WTC11 (cell line): ENCODE measurements at regions not wholly inside any gene's neighbourhood (a gene's known extent, or its start where the extent isn't known, plus 50 kb on each side); places are given as distances from the start of the nearest gene placed in this dataset.
A peak's percentile ranks its signal among the peaks of the same experiment; 100 is the strongest.

Experiments
- ATAC-seq: fragments of 200-7000 bp; cut with Tn5 transposase; 2 replicates; pipeline ENCODE4 v1.10.0; 2021; ENCODE audit warnings: mild to moderate bottlenecking, moderate library complexity
- CTCF ChIA-PET: fragments of 300-600 bp; sonication (Branson Sonifier 250); formaldehyde crosslinking; loops from one replicate; lab custom pipeline; 2021; ENCODE audit warnings: antibody characterized with exemption; lab: Charles Lee
- POLR2A ChIA-PET: fragments of 350-600 bp; sonication (Branson Sonifier 250); formaldehyde crosslinking; loops from one replicate; lab custom pipeline; 2021; ENCODE audit warnings: antibody characterized with exemption; lab: Charles Lee
- DNase-seq: peaks from one replicate; pipeline ENCODE4 v3.0.0; 2021; ENCODE audit warnings: low spot score
- H3K27ac Mint-ChIP-seq: 2 replicates; pipeline ENCODE4 v1.8.0; 2021; ENCODE audit warnings: mixed read lengths
- H3K27me3 Mint-ChIP-seq: 2 replicates; pipeline ENCODE4 v1.8.0; 2021; ENCODE audit warnings: low read depth, mild to moderate bottlenecking, moderate library complexity, mixed read lengths
- H3K36me3 Mint-ChIP-seq: 2 replicates; pipeline ENCODE4 v1.8.0; 2021; ENCODE audit warnings: mixed read lengths
- H3K4me1 Mint-ChIP-seq: 2 replicates; pipeline ENCODE4 v1.8.0; 2022; ENCODE audit warnings: mixed read lengths
- H3K4me3 Mint-ChIP-seq: 2 replicates; pipeline ENCODE4 v1.8.0; 2021; ENCODE audit warnings: mild to moderate bottlenecking, moderate library complexity, mixed read lengths
- H3K9me3 Mint-ChIP-seq: 2 replicates; pipeline ENCODE4 v1.8.0; 2021; ENCODE audit warnings: mixed read lengths
- ELF4 ChIP-seq: sonication (generic); formaldehyde crosslinking; IDR thresholded peaks from 2 replicates; pipeline ENCODE4 v1.8.1; 2022; ENCODE audit warnings: low read depth, mild to moderate bottlenecking, moderate library complexity, missing genetic modification reagents
- FOXK1 ChIP-seq: sonication (generic); formaldehyde crosslinking; IDR thresholded peaks from 2 replicates; pipeline ENCODE4 v1.8.0; 2022; ENCODE audit warnings: mild to moderate bottlenecking, moderate library complexity, missing genetic modification reagents
- NFATC4 ChIP-seq: fragments of 250-450 bp; sonication (Bioruptor Pico); IDR thresholded peaks from 2 replicates; pipeline ENCODE4 v1.9.0; 2021; ENCODE audit warnings: mild to moderate bottlenecking
- NFE2L1 ChIP-seq: sonication (generic); formaldehyde crosslinking; IDR thresholded peaks from 2 replicates; pipeline ENCODE4 v1.8.1; 2023; ENCODE audit warnings: missing genetic modification reagents
- RELA ChIP-seq: sonication (generic); formaldehyde crosslinking; IDR thresholded peaks from 2 replicates; pipeline ENCODE4 v1.8.1; 2022; ENCODE audit warnings: missing genetic modification reagents, mild to moderate bottlenecking, borderline replicate concordance
- SMAD3 ChIP-seq: sonication (generic); formaldehyde crosslinking; IDR thresholded peaks from 2 replicates; pipeline ENCODE4 v1.8.0; 2022; ENCODE audit warnings: missing genetic modification reagents, mild to moderate bottlenecking, borderline replicate concordance
- SP1 ChIP-seq: sonication (generic); formaldehyde crosslinking; conservative IDR thresholded peaks from 2 replicates; pipeline ENCODE4 v1.8.1; 2022; ENCODE audit warnings: missing genetic modification reagents
- TEAD4 ChIP-seq: sonication (generic); formaldehyde crosslinking; IDR thresholded peaks from 2 replicates; pipeline ENCODE4 v1.8.0; 2022; ENCODE audit warnings: mild to moderate bottlenecking, missing genetic modification reagents
- TP53 ChIP-seq: sonication (generic); formaldehyde crosslinking; IDR thresholded peaks from 2 replicates; pipeline ENCODE4 v1.8.1; 2023; ENCODE audit warnings: mild to moderate bottlenecking, missing genetic modification reagents
- ZNF416 ChIP-seq: fragments of 250-450 bp; sonication (Bioruptor Pico); IDR thresholded peaks from 2 replicates; pipeline ENCODE4 v1.9.0; 2021; ENCODE audit warnings: mild to moderate bottlenecking, inconsistent platforms
- TF ChIP-seq, protein P1 (sequence below): sonication (generic); formaldehyde crosslinking; IDR thresholded peaks from 2 replicates; pipeline ENCODE4 v1.8.1; 2022; ENCODE audit warnings: missing genetic modification reagents, borderline replicate concordance
- TF ChIP-seq, protein P2 (sequence below): fragments of 250-450 bp; sonication (Bioruptor Pico); IDR thresholded peaks from 2 replicates; pipeline ENCODE4 v1.8.0; 2021; ENCODE audit warnings: mild to moderate bottlenecking
- TF ChIP-seq, protein P3 (sequence below): sonication (generic); formaldehyde crosslinking; conservative IDR thresholded peaks from 2 replicates; pipeline ENCODE4 v1.8.1; 2022; ENCODE audit warnings: mild to moderate bottlenecking, missing genetic modification reagents
- TF ChIP-seq, protein P4 (sequence below): sonication (generic); formaldehyde crosslinking; IDR thresholded peaks from 2 replicates; pipeline ENCODE4 v1.8.0; 2022; ENCODE audit warnings: mild to moderate bottlenecking, missing genetic modification reagents
- TF ChIP-seq, protein P5 (sequence below): fragments of 250-450 bp; sonication (Bioruptor Pico); IDR thresholded peaks from 2 replicates; pipeline ENCODE4 v1.9.0; 2021; ENCODE audit warnings: moderate library complexity, mild to moderate bottlenecking, inconsistent platforms, borderline replicate concordance
- TF ChIP-seq, protein P6 (sequence below): sonication (generic); formaldehyde crosslinking; IDR thresholded peaks from 2 replicates; pipeline ENCODE4 v1.8.0; 2022; ENCODE audit warnings: mild to moderate bottlenecking, missing genetic modification reagents
- TF ChIP-seq, protein P7 (sequence below): sonication (generic); formaldehyde crosslinking; IDR thresholded peaks from 2 replicates; pipeline ENCODE4 v1.8.1; 2023; ENCODE audit warnings: mild to moderate bottlenecking, missing genetic modification reagents, moderate library complexity
- TF ChIP-seq, protein P8 (sequence below): sonication (generic); formaldehyde crosslinking; IDR thresholded peaks from 2 replicates; pipeline ENCODE4 v1.8.1; 2023; ENCODE audit warnings: mild to moderate bottlenecking, missing genetic modification reagents, moderate library complexity
- TF ChIP-seq, protein P9 (sequence below): fragments of 200-600 bp; IDR thresholded peaks from 2 replicates; pipeline ENCODE4 v1.8.0; 2022; ENCODE audit warnings: antibody characterized with exemption

DNA sequence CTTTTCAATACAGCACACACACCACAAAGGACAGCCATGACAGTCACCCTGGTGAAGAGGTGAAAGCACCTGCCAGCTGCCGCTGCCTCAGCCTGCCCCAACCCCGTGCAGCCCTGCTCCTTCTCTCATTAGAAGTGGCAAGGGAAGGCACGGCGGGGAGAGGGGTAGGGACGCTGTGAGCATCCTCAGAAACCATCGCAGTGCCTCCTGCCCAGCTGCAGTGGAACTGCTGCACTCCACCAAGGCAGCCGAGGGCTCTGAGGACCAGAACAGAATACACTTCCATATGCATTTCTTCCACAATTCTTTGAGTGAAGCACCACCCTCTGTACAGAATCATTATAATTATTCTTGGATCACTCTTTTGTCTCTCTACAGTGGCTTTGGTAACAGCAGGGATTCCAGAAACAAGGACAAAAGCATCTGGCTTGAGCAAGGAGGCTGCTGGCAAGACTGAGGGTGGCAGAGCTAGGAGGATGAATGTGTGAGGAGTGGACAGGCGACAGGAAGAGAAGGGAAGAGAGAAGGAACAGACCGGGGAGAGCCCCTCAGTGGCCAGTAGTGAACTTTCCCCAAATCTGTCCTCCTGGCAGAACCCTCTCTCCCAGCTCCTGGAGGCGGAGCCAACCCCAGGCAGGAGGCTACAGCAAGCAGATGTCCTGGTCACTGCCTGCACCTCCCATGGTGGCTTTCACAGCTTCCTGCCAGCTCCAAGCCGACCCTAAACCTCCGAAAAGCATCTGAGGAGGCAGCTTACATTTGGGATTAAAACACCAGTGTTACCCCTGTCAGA lies 73.2 kb downstream of the MTNR1A start:
- CTCF ChIA-PET, result interaction anchor here (2.5 kb wide), 1 partner anchor 9 kb away, joined by 14 read pairs; no protein-coding TSS in a partner anchor
- TF ChIP-seq, protein P1, sequence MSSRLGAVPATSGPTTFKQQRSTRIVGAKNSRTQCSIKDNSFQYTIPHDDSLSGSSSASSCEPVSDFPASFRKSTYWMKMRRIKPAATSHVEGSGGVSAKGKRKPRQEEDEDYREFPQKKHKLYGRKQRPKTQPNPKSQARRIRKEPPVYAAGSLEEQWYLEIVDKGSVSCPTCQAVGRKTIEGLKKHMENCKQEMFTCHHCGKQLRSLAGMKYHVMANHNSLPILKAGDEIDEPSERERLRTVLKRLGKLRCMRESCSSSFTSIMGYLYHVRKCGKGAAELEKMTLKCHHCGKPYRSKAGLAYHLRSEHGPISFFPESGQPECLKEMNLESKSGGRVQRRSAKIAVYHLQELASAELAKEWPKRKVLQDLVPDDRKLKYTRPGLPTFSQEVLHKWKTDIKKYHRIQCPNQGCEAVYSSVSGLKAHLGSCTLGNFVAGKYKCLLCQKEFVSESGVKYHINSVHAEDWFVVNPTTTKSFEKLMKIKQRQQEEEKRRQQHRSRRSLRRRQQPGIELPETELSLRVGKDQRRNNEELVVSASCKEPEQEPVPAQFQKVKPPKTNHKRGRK (CRISPR knock-in tag), result no peak
- TF ChIP-seq, protein P2, sequence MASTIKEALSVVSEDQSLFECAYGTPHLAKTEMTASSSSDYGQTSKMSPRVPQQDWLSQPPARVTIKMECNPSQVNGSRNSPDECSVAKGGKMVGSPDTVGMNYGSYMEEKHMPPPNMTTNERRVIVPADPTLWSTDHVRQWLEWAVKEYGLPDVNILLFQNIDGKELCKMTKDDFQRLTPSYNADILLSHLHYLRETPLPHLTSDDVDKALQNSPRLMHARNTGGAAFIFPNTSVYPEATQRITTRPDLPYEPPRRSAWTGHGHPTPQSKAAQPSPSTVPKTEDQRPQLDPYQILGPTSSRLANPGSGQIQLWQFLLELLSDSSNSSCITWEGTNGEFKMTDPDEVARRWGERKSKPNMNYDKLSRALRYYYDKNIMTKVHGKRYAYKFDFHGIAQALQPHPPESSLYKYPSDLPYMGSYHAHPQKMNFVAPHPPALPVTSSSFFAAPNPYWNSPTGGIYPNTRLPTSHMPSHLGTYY (CRISPR knock-in tag), result no peak
- TF ChIP-seq RELA (no peak), SMAD3 (CRISPR knock-in tag) (no peak)
- TF ChIP-seq, protein P3, sequence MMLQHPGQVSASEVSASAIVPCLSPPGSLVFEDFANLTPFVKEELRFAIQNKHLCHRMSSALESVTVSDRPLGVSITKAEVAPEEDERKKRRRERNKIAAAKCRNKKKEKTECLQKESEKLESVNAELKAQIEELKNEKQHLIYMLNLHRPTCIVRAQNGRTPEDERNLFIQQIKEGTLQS (CRISPR knock-in tag), result no peak
- peak; percentile 86 for ATAC-seq

DNA sequence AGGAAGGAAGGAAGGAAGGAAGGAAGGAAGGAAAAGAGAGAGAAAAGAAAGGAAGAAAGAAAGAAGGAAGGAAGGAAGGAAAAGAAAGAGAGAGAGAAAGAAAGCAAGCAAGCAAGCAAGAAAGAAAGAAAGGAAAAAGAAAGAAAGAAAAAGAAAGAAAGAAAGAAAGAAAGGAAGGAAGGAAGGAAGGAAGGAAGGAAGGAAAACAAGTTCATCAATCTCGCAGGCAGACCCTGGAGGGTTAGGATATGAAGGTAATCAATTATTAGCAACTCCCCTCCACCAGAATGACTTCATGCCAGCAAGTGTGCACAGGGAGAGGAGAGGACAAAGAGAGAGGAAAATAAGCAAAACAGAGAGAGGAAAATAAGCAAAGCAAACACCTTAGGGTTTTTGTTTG lies 80.2 kb downstream of the MTNR1A start:
- H3K27ac Mint-ChIP-seq, result no peak overlapping the region
- ATAC-seq (no peak), DNase-seq (no peak)
- no peaks in the 10 kb centered on the region for H3K36me3 Mint-ChIP-seq
- H3K4me1 Mint-ChIP-seq, result peaks cover 15% of the 10 kb centered on the region
- CTCF ChIA-PET, result no interaction called here
- no peaks in the 10 kb centered on the region; the same call in 1 of the 2 replicates for H3K27me3 Mint-ChIP-seq
- POLR2A ChIA-PET, result no interaction called here
- no peak for TF ChIP-seq ZNF416 (CRISPR knock-in tag)
- TF ChIP-seq, protein P4, sequence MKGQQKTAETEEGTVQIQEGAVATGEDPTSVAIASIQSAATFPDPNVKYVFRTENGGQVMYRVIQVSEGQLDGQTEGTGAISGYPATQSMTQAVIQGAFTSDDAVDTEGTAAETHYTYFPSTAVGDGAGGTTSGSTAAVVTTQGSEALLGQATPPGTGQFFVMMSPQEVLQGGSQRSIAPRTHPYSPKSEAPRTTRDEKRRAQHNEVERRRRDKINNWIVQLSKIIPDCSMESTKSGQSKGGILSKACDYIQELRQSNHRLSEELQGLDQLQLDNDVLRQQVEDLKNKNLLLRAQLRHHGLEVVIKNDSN (CRISPR knock-in tag), result no peak
- TF ChIP-seq TEAD4 (CRISPR knock-in tag), result no peak
- no peak for TF ChIP-seq TP53 (CRISPR knock-in tag)
- TF ChIP-seq, protein P5, sequence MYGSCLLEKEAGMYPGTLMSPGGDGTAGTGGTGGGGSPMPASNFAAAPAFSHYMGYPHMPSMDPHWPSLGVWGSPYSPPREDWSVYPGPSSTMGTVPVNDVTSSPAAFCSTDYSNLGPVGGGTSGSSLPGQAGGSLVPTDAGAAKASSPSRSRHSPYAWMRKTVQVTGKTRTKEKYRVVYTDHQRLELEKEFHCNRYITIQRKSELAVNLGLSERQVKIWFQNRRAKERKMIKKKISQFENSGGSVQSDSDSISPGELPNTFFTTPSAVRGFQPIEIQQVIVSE, result no peak
- no peak for TF ChIP-seq ELF4 (CRISPR knock-in tag)
- TF ChIP-seq NFE2L1 (CRISPR knock-in tag), result no peak
- TF ChIP-seq, protein P6, sequence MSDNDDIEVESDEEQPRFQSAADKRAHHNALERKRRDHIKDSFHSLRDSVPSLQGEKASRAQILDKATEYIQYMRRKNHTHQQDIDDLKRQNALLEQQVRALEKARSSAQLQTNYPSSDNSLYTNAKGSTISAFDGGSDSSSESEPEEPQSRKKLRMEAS (CRISPR knock-in tag), result no peak
- TF ChIP-seq FOXK1 (CRISPR knock-in tag), result no peak
- TF ChIP-seq NFATC4 (CRISPR knock-in tag), result no peak
- H3K9me3 Mint-ChIP-seq, result no peaks in the 10 kb centered on the region
- no peak overlapping the region for H3K4me3 Mint-ChIP-seq

More for the DNA sequence above, 73.2 kb downstream of the MTNR1A start:
- Mint-ChIP-seq H3K4me3 (no peak overlapping the region), H3K4me1 (peaks cover 17% of the 10 kb centered on the region), H3K9me3 (no peaks in the 10 kb centered on the region), H3K27ac (no peak overlapping the region), H3K27me3 (no peaks in the 10 kb centered on the region), H3K36me3 (no peaks in the 10 kb centered on the region)
- POLR2A ChIA-PET, result no interaction called here
- DNase-seq, result peak; percentile 20

DNA sequence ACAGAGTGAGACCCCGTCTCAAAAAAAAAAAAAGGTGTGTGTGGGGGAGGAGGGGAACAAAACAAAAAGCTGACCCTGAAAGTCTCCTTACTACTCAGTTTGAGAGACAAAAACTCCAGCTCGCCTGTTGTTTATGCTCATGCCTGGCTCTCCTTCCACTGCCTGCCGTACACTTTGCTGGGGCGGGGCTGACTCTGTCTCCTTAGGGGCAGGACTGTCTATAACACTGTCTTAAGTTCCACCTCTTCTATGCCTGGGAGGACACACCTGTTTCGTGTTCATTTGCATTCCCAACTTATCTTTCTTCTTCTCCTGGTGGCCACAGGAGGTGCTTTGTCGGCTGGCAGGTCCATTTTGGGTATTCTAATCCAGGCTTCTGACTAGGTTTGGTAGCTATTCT lies 81.4 kb downstream of the MTNR1A start:
- Mint-ChIP-seq H3K9me3 (no peaks in the 10 kb centered on the region), H3K27me3 (no peaks in the 10 kb centered on the region; the same call in 1 of the 2 replicates), H3K4me3 (no peak overlapping the region), H3K27ac (no peak overlapping the region; the same call in 1 of the 2 replicates), H3K36me3 (no peaks in the 10 kb centered on the region), H3K4me1 (peaks cover 15% of the 10 kb centered on the region)
- no peak; the same call in 1 of the 2 replicates for ATAC-seq
- ChIA-PET POLR2A (interaction anchor here (0.5 kb wide), 1 partner anchor 80 kb away, joined by 3 read pairs; no protein-coding TSS in a partner anchor), CTCF (interaction anchor here (0.6 to 1.9 kb wide), 9 partner anchors 8 to 283 kb away, joined by 3 to 14 read pairs (median 4); partner anchors contain the start of gene CYP4V2)
- TF ChIP-seq, protein P7, sequence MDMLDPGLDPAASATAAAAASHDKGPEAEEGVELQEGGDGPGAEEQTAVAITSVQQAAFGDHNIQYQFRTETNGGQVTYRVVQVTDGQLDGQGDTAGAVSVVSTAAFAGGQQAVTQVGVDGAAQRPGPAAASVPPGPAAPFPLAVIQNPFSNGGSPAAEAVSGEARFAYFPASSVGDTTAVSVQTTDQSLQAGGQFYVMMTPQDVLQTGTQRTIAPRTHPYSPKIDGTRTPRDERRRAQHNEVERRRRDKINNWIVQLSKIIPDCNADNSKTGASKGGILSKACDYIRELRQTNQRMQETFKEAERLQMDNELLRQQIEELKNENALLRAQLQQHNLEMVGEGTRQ (CRISPR knock-in tag), result no peak
- TF ChIP-seq TEAD4 (CRISPR knock-in tag) (no peak), SP1 (CRISPR knock-in tag) (no peak)
- TF ChIP-seq, protein P4 (CRISPR knock-in tag), result no peak
- TF ChIP-seq, protein P8, sequence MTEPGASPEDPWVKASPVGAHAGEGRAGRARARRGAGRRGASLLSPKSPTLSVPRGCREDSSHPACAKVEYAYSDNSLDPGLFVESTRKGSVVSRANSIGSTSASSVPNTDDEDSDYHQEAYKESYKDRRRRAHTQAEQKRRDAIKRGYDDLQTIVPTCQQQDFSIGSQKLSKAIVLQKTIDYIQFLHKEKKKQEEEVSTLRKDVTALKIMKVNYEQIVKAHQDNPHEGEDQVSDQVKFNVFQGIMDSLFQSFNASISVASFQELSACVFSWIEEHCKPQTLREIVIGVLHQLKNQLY (CRISPR knock-in tag), result no peak
- TF ChIP-seq, protein P9, sequence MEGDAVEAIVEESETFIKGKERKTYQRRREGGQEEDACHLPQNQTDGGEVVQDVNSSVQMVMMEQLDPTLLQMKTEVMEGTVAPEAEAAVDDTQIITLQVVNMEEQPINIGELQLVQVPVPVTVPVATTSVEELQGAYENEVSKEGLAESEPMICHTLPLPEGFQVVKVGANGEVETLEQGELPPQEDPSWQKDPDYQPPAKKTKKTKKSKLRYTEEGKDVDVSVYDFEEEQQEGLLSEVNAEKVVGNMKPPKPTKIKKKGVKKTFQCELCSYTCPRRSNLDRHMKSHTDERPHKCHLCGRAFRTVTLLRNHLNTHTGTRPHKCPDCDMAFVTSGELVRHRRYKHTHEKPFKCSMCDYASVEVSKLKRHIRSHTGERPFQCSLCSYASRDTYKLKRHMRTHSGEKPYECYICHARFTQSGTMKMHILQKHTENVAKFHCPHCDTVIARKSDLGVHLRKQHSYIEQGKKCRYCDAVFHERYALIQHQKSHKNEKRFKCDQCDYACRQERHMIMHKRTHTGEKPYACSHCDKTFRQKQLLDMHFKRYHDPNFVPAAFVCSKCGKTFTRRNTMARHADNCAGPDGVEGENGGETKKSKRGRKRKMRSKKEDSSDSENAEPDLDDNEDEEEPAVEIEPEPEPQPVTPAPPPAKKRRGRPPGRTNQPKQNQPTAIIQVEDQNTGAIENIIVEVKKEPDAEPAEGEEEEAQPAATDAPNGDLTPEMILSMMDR, result no peak
- DNase-seq, result no peak
